H9 (cell line): ENCODE measurements at regions not wholly inside any gene's neighbourhood (a gene's known extent, or its start where the extent isn't known, plus 50 kb on each side); places are given as distances from the start of the nearest gene placed in this dataset.

ENCODE experiments used
- DNase-seq: peaks from one replicate; pipeline ENCODE4 v3.0.0-alpha.2; 2017
- H2AFZ ChIP-seq: one replicate; pipeline ENCODE4 v1.6.1; 2013; ENCODE audit warnings: mild to moderate bottlenecking, low read length, control low read depth, moderate library complexity
- H2AK5ac ChIP-seq: 2 replicates; pipeline ENCODE4 v1.6.1; 2013; ENCODE audit warnings: low read length, control low read depth, mixed read lengths; ENCODE audit not compliant: insufficient read length
- H2BK120ac ChIP-seq: one replicate; pipeline ENCODE4 v1.6.1; 2013; ENCODE audit warnings: low read depth, mild to moderate bottlenecking, low read length, control low read depth, inconsistent platforms; ENCODE audit not compliant: poor library complexity, severe bottlenecking
- H2BK12ac ChIP-seq: 2 replicates; pipeline ENCODE4 v1.6.1; 2013; ENCODE audit warnings: low read length, control low read depth, mixed read lengths, low read depth; ENCODE audit not compliant: insufficient read length
- H2BK15ac ChIP-seq: 2 replicates; pipeline ENCODE4 v1.6.1; 2013; ENCODE audit warnings: low read depth, low read length, control low read depth
- H2BK20ac ChIP-seq: one replicate; pipeline ENCODE4 v1.6.1; 2013; ENCODE audit warnings: low read depth, mild to moderate bottlenecking, low read length, control low read depth, inconsistent platforms; ENCODE audit not compliant: poor library complexity, severe bottlenecking
- H2BK5ac ChIP-seq: 2 replicates; pipeline ENCODE4 v1.6.1; 2013; ENCODE audit warnings: low read length, control low read depth, mixed read lengths; ENCODE audit not compliant: insufficient read length
- H3K14ac ChIP-seq: 2 replicates; pipeline ENCODE4 v1.6.1; 2013; ENCODE audit warnings: low read length, control low read depth; ENCODE audit not compliant: insufficient read depth
- H3K18ac ChIP-seq: 2 replicates; pipeline ENCODE4 v1.6.1; 2013; ENCODE audit warnings: low read depth, mild to moderate bottlenecking, mixed read lengths, low read length, control low read depth; ENCODE audit not compliant: insufficient read length
- H3K23ac ChIP-seq: 2 replicates; pipeline ENCODE4 v1.6.1; 2013; ENCODE audit warnings: low read length, control low read depth, mixed read lengths, low read depth; ENCODE audit not compliant: insufficient read length
- H3K23me2 ChIP-seq: 2 replicates; pipeline ENCODE4 v1.6.1; 2013; ENCODE audit warnings: low read depth, mild to moderate bottlenecking, mixed read lengths, low read length, control low read depth; ENCODE audit not compliant: insufficient read length, poor library complexity, severe bottlenecking
- H3K27ac ChIP-seq: 2 replicates; pipeline ENCODE4 v1.5.1; 2013; ENCODE audit warnings: low read length, control low read depth, mixed read lengths, low read depth; ENCODE audit not compliant: insufficient read length
- H3K27me3 ChIP-seq: 2 replicates; pipeline ENCODE4 v1.6.1; 2013; ENCODE audit warnings: low read length, control low read depth, inconsistent platforms; ENCODE audit not compliant: insufficient read depth
- H3K4ac ChIP-seq: 2 replicates; pipeline ENCODE4 v1.6.1; 2013; ENCODE audit warnings: low read depth, mild to moderate bottlenecking, control low read depth, inconsistent platforms, low read length, moderate library complexity
- H3K4me1 ChIP-seq: 2 replicates; pipeline ENCODE4 v1.6.1; 2013; ENCODE audit warnings: low read length, control low read depth, inconsistent platforms; ENCODE audit not compliant: insufficient read depth
- H3K4me2 ChIP-seq: 2 replicates; pipeline ENCODE4 v1.6.1; 2013; ENCODE audit warnings: low read length, control low read depth, mixed read lengths; ENCODE audit not compliant: insufficient read length, insufficient read depth
- H3K56ac ChIP-seq: 2 replicates; pipeline ENCODE4 v1.6.1; 2013; ENCODE audit warnings: low read depth, mild to moderate bottlenecking, mixed read lengths, low read length, control low read depth; ENCODE audit not compliant: insufficient read length
- H3K79me1 ChIP-seq: 2 replicates; pipeline ENCODE4 v1.6.1; 2013; ENCODE audit warnings: low read depth, mild to moderate bottlenecking, moderate library complexity, low read length, control low read depth, inconsistent platforms; ENCODE audit not compliant: insufficient read depth, poor library complexity, severe bottlenecking
- H3K79me2 ChIP-seq: 2 replicates; pipeline ENCODE4 v1.6.1; 2013; ENCODE audit warnings: low read length, control low read depth, inconsistent platforms; ENCODE audit not compliant: insufficient read depth
- H3K9ac ChIP-seq: 2 replicates; pipeline ENCODE4 v1.6.1; 2013; ENCODE audit warnings: low read length, control low read depth, mixed read lengths; ENCODE audit not compliant: insufficient read length; ENCODE audit errors: extremely low read depth
- H3K9me3 ChIP-seq: one replicate; pipeline ENCODE4 v1.6.1; 2013; ENCODE audit warnings: low read depth, low read length, inconsistent platforms; ENCODE audit not compliant: control insufficient read depth
- H3T11ph ChIP-seq: one replicate; pipeline ENCODE4 v1.6.1; 2013; ENCODE audit warnings: mild to moderate bottlenecking, low read length, control low read depth, inconsistent platforms
- H4K20me1 ChIP-seq: one replicate; pipeline ENCODE4 v1.6.1; 2013; ENCODE audit not compliant: control insufficient read depth, insufficient read length, insufficient read depth
- H4K5ac ChIP-seq: 2 replicates; pipeline ENCODE4 v1.6.1; 2013; ENCODE audit warnings: low read depth, mild to moderate bottlenecking, mixed read lengths, low read length, control low read depth; ENCODE audit not compliant: insufficient read length
- H4K8ac ChIP-seq: replicated peaks from 2 replicates; pipeline ENCODE4 v1.6.1; 2013; ENCODE audit warnings: low read length, control low read depth, mixed read lengths, low read depth; ENCODE audit not compliant: insufficient read length
- H4K91ac ChIP-seq: 2 replicates; pipeline ENCODE4 v1.6.1; 2013; ENCODE audit warnings: low read depth, mild to moderate bottlenecking, moderate library complexity, mixed read lengths, low read length, control low read depth; ENCODE audit not compliant: insufficient read length
- H3K27ac Mint-ChIP-seq, 3 experiments: 2 replicates in 2 of 3; 3 replicates in 1 of 3; pipeline ENCODE4 v1.8.0; 2020 to 2021; ENCODE audit warnings: mixed read lengths in 3 of 3, mild to moderate bottlenecking in 1 of 3, moderate library complexity in 1 of 3
- H3K27me3 Mint-ChIP-seq: 2 replicates; pipeline ENCODE4 v1.8.0; 2021; ENCODE audit warnings: low read depth, mild to moderate bottlenecking, moderate library complexity, mixed read lengths
- H3K36me3 Mint-ChIP-seq, 3 experiments: 2 replicates in 2 of 3; 3 replicates in 1 of 3; pipeline ENCODE4 v1.8.0; 2020 to 2021; ENCODE audit warnings: low read depth in 3 of 3, mixed read lengths in 3 of 3; ENCODE audit not compliant: insufficient read depth in 1 of 3
- H3K4me1 Mint-ChIP-seq, 2 experiments: 2 replicates each; pipeline ENCODE4 v1.8.0; 2020; ENCODE audit warnings: mixed read lengths in 2 of 2
- H3K4me3 Mint-ChIP-seq, 2 experiments: 2 replicates in 1 of 2; 3 replicates in 1 of 2; pipeline ENCODE4 v1.8.0; 2020 to 2021; ENCODE audit warnings: mild to moderate bottlenecking in 2 of 2, mixed read lengths in 2 of 2, moderate library complexity in 1 of 2
- H3K9me3 Mint-ChIP-seq, 2 experiments: 2 replicates in 1 of 2; 3 replicates in 1 of 2; pipeline ENCODE4 v1.8.0; 2020; ENCODE audit warnings: mild to moderate bottlenecking in 2 of 2, mixed read lengths in 2 of 2, moderate library complexity in 1 of 2
- whole genome bisulfite sequencing: extraction: QIAGEN DNeasy Blood & Tissue Kit; methylation state at CpG from one replicate; pipeline ENCODE4 v1.1.7; 2013; ENCODE audit warnings: missing lambda C conversion rate, low lambda C conversion rate, mixed read lengths; ENCODE audit not compliant: insufficient read length; ENCODE audit errors: extremely low coverage; 5-methylcytosine and 5-hydroxymethylcytosine counted together
- TF ChIP-seq, protein P1 (sequence below): fragments of 200-600 bp; sonication (generic); conservative IDR thresholded peaks from 3 replicates; pipeline ENCODE4 v1.8.0; 2021; ENCODE audit warnings: antibody characterized with exemption, mild to moderate bottlenecking

DNA sequence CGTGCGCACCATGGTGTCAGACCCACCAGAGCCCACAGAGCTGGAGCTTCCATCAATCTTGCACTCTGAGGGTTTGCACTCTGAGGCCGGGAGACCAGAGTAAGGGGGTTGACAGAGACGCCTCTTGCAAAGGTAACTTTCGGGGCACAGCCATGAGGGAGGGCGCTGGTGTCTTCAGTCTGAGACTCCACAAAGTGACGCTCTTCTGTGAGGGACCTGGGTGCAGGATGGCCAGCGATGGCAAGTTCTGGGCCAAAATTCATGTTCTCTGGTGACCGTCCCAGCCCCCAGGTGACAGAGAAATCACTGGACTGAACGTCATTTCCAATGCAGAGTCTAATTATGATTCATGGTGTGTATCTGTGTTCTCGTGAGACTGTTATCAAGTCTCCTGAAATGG, 1395.2 kb downstream of the TBC1D22A start:
- Histone ChIP-seq H3T11ph (no peak overlapping the region), H3K9me3 (no peaks in the 10 kb centered on the region), H2BK15ac (no peak overlapping the region), H2BK20ac (no peak overlapping the region), H3K79me2 (no peaks in the 10 kb centered on the region), H2AFZ (no peak overlapping the region), H3K4ac (no peak overlapping the region), H4K20me1 (no peaks in the 10 kb centered on the region), H2AK5ac (no peak overlapping the region), H3K4me2 (no peak overlapping the region), H3K23ac (no peak overlapping the region), H3K56ac (no peak overlapping the region), H2BK12ac (no peak overlapping the region), H3K4me1 (no peaks in the 10 kb centered on the region), H4K5ac (no peak overlapping the region), H4K8ac (no peak overlapping the region), H3K18ac (no peak overlapping the region), H3K14ac (no peak overlapping the region), H3K23me2 (no peaks in the 10 kb centered on the region), H3K27me3 (no peaks in the 10 kb centered on the region), H3K9ac (no peak overlapping the region), H3K27ac (no peak overlapping the region), H2BK120ac (no peak overlapping the region), H4K91ac (no peak overlapping the region), H3K79me1 (no peaks in the 10 kb centered on the region), H2BK5ac (no peak overlapping the region)
- no peak overlapping the region for H3K27ac Mint-ChIP-seq
- peaks cover 9 to 14% of the 10 kb centered on the region in 2 experiments for H3K4me1 Mint-ChIP-seq
- H3K4me3 Mint-ChIP-seq: no peak overlapping the region
- peaks cover 2% of the 10 kb centered on the region for H3K27me3 Mint-ChIP-seq
- no CpG with 5 or more reads among the region's 11 CpGs for WGBS
- peaks cover 2% of the 10 kb centered on the region in 2 experiments; a peak in 1 of 5 replicates for H3K9me3 Mint-ChIP-seq
- H3K36me3 Mint-ChIP-seq: no peaks in the 10 kb centered on the region
- TF ChIP-seq, protein P1, sequence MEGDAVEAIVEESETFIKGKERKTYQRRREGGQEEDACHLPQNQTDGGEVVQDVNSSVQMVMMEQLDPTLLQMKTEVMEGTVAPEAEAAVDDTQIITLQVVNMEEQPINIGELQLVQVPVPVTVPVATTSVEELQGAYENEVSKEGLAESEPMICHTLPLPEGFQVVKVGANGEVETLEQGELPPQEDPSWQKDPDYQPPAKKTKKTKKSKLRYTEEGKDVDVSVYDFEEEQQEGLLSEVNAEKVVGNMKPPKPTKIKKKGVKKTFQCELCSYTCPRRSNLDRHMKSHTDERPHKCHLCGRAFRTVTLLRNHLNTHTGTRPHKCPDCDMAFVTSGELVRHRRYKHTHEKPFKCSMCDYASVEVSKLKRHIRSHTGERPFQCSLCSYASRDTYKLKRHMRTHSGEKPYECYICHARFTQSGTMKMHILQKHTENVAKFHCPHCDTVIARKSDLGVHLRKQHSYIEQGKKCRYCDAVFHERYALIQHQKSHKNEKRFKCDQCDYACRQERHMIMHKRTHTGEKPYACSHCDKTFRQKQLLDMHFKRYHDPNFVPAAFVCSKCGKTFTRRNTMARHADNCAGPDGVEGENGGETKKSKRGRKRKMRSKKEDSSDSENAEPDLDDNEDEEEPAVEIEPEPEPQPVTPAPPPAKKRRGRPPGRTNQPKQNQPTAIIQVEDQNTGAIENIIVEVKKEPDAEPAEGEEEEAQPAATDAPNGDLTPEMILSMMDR: no peak
- no peak for DNase-seq
